Hippocampal formation (tissue), 2 donors: ENCODE measurements at regions not wholly inside any gene's neighbourhood (a gene's known extent, or its start where the extent isn't known, plus 50 kb on each side); places are given as distances from the start of the nearest gene placed in this dataset.
"Not testable (repeated sequence)": the region's sequence is repeated elsewhere in the genome, so short reads cannot be mapped to it uniquely, and the experiment has no call there.

Source experiments
- DNase-seq, 2 donors: peaks; one replicate each; lab custom pipeline; 2025; lab: John Stamatoyannopoulos, UW

GRCh38 chr3:187536185-187536584, 134.0 kb downstream of the SST start:
- DNase-seq = no peak

DNA sequence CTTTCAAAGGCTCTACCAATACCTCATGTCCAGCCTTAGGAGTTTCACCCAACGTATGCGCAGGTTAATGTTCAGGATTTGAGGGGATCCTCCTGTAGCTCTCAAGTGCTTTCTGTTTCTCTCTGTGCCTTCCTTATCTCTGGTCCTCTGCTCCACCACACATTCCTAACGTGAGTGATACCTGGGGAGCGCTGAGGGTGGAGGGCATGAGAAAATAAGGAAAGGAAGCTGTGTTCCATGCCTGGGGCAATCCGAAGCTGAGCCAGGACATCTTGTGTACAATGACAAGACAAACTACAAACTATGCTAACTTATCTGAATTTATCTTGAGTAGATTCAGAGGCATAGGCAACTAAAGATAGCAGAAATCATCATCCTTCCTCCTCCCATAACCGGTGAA, 136.4 kb downstream of the SST start:
- DNase-seq = no peak

GRCh38 chr3:187531831-187532230, 138.4 kb downstream of the SST start:
- no peak for DNase-seq

DNA sequence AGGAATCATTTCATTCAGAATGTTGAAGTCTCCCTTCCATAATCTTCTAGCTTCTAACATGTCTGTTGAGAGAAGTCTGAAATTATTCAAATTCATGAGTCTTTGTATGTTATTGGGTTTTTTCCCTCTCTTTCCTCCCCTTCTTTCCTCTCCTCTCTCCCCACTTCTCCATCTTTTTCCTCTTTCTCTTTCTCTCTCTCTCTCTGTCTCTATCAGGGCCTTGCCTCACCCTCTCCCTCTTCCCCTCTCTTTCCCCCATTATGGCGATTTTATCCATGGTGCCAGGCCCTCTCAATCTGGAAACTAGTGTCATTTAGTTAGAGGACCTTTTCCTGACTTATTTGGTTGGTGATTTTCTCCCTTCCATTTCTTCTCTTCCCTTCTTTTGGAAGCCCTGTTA, 147.3 kb downstream of the SST start:
- no peak for DNase-seq

DNA sequence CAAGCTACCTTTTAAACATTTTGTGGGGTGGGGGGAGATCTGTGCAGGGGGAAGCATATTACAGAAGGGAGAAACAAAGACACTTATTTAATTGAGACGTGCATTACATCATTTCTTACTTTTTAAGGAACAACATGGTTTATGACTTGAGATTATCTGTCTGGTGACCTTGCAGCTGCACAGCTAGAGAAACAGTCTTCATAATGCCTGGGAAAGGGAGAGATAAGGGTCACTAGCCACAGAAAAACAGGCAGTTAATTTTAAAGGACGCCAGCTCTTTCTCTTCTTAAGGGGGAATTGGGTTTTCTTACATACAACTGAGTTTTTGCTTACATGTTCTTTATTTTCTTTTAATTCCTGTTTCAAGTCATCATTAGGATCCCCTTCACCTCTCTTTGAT, 147.9 kb downstream of the SST start:
- no peak for DNase-seq

GRCh38 chr3:187521546-187521945, 148.6 kb downstream of the SST start:
- no peak for DNase-seq

DNA sequence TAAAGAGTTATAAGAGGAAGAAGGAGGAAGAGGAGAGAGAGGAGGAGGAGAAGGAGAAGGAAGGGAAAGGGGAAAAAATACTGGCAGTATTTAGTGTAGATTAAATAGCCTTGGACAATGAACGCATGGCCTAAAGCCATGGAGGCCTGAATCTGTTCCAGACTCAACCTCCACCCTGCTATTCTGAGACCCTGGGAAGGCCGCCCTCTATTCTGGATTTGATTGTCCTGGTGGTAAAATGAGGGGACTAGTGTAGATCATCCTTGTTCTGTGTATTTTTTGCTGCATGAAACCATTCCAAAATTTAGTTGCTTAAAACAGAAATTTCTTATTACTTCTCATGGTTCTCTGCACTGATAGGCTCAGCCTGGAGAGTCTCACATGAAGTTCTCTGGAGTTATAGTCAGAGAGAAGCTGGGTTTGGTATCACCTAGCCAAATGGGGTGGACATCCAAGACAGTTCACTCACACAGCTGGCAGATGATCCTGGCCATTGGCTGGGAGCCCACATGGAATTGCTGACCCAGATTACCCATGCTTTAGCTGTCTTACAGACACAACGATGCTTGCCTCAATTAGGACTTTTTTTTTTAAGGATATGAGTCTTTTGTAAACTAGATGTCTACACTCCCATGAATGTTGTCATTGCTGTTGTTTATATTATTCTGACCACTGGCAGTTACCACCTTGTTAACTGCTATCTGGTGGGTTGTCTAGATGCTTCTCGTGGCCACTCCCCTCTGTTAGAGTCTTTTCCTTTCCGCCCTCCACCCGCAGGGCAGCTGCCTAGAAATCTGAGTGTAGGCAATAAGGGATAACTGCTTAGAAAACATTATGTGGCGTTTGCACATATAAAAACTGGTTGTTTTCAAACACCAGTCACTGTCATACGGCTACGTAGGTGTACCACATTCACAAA, 149.9 kb downstream of the SST start:
- DNase-seq = no peak

DNA sequence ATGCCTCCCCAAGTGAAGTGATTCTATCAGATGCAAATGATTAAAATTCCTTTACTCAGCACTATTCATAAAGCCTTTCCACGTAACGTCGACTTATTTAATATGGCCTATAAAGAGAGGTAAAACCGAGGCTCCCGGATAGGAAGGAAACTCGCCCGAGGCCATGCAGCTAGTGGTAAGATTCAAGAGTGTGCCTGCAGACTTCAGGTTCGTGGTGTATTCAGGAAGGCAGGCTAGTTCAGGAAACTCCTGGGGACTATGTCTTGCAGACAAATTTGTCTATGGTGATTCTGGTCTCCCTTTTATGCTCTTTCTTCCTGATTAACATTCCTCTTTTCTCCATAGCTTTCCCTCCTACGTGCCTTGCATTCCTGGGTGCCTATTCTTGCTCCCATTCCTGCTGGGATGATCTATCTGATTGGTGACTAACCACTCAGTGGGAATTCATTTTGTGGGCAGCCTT, 150.7 kb downstream of the SST start:
- DNase-seq = no peak

DNA sequence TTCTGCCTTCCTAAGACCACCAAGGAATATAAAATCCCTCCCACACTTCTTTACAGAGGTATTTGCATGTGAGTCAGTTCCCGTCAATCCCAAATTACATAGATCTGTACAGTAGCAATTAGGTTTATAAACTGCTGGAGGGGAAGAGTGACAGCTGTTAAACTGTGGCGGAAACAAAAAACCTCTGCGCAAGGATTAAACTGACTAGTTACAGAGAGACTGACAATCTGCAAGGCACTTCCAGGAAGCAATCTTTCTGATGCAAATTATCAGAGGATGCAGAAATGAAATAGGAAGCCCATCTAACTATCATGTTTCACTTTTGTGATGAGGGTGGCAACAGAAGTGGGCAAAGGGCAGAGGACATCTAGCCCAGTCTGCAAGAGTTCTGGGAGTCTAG, 150.4 kb downstream of the RTP4 start:
- no peak for DNase-seq

GRCh38 chr3:187518207-187518606, 150.0 kb downstream of the RTP4 start:
- no peak for DNase-seq

- no peak for DNase-seq
Observed at GRCh38 chr3:187516446-187517185, 148.4 kb downstream of the RTP4 start.

DNA sequence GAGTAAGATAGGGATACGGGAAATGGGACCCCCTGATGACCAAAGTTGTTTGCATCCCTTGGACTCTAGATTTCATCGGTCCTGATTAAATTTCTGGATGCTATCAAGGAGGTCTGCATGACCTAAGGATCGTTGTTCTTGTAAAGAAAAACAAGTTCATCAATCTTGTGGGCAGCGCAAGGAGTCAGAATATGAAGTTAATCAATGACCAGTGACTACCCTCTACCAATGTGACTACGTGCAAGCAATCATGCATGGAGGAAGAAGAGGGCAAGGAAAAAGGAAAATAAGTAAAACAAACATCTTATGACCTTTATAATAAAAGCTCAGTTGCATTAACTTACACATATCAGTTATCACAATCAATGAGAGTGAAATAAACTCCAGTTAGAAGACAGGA, 139.7 kb downstream of the RTP4 start:
- no peak for DNase-seq

- DNase-seq = no peak
Observed at GRCh38 chr3:187507266-187507665, 139.1 kb downstream of the RTP4 start.

DNA sequence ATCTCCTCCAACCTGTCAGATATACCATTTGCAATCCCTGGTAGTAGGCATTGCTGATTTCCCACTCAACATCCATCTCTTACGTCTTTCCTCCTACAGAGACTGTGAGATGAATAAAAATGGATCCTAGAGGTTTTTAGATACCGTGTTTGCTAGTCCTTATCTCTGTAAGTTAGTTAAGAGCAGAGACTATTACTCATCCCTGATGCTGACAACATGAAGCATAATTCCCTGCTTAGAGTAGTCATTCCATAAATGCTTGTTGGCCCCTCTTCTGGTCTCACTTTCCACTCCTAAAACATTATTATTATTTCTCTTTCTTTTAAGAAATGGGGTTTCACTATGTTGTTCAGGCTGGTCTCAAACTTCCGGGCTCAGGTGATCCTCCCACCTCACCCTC, 136.2 kb downstream of the RTP4 start:
- DNase-seq = no peak

GRCh38 chr3:187498211-187498724, 130.1 kb downstream of the RTP4 start:
- no peak for DNase-seq

GRCh38 chr3:187497052-187497451, 128.9 kb downstream of the RTP4 start:
- DNase-seq = no peak

DNA sequence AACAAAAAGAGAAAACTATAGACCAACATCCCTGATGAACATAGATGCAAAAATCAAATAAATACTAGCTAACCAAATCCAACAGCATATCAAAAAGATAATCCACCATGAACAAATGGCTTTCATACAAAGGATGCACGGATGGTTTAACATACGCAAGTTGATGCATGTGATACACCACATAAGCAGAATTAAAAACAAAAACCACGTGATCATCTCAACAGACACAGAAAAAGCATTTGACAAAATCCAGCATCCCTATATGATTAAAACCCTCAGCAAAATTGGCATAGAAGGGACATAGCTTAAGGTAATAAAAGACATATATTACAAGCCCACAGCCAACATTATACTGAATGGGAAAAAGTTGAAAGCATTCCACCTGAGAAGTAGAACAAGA, 125.9 kb downstream of the RTP4 start:
- not testable (repeated sequence) for DNase-seq

- DNase-seq = no peak
Observed at GRCh38 chr3:187491371-187491770, 123.2 kb downstream of the RTP4 start.

- DNase-seq = no peak
Observed at GRCh38 chr3:187490366-187490765, 122.2 kb downstream of the RTP4 start.

GRCh38 chr3:187484547-187485295, 116.5 kb downstream of the RTP4 start:
- no peak for DNase-seq

GRCh38 chr3:187481426-187481825, 113.2 kb downstream of the RTP4 start:
- DNase-seq = no peak

- DNase-seq = not testable (repeated sequence)
Observed at GRCh38 chr3:187475613-187476012, 107.4 kb downstream of the RTP4 start.
